Omental fat pad (tissue), 3 donors: ENCODE measurements at regions not wholly inside any gene's neighbourhood (a gene's known extent, or its start where the extent isn't known, plus 50 kb on each side); places are given as distances from the start of the nearest gene placed in this dataset.

Source experiments
- ATAC-seq: fragments of 150-250 bp; one replicate; pipeline ENCODE4 v1.9.1; 2016; ENCODE audit warnings: mild to moderate bottlenecking, moderate library complexity; ENCODE audit not compliant: low FRiP score
- DNase-seq: peaks from one replicate; pipeline ENCODE4 v3.0.0-alpha.2; 2019; ENCODE audit warnings: low spot score
- TF ChIP-seq, protein P1 (sequence below), 3 donors: fragments of 450-650 bp; IDR thresholded peaks; one replicate each; pipeline ENCODE4 v1.5.1; 2016 to 2017; ENCODE audit warnings: antibody characterized with exemption in 3 of 3, mild to moderate bottlenecking in 3 of 3, moderate library complexity in 2 of 3

- no peak for ATAC-seq
- TF ChIP-seq, protein P1, sequence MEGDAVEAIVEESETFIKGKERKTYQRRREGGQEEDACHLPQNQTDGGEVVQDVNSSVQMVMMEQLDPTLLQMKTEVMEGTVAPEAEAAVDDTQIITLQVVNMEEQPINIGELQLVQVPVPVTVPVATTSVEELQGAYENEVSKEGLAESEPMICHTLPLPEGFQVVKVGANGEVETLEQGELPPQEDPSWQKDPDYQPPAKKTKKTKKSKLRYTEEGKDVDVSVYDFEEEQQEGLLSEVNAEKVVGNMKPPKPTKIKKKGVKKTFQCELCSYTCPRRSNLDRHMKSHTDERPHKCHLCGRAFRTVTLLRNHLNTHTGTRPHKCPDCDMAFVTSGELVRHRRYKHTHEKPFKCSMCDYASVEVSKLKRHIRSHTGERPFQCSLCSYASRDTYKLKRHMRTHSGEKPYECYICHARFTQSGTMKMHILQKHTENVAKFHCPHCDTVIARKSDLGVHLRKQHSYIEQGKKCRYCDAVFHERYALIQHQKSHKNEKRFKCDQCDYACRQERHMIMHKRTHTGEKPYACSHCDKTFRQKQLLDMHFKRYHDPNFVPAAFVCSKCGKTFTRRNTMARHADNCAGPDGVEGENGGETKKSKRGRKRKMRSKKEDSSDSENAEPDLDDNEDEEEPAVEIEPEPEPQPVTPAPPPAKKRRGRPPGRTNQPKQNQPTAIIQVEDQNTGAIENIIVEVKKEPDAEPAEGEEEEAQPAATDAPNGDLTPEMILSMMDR (IDR thresholded peaks at IDR 0.05), result no peak
- no peak for DNase-seq
These were observed 60.2 kb upstream of the STEAP4 start for GRCh38 chr7:88366845-88367244.

GRCh38 chr7:88363869-88364268 is 57.2 kb upstream of the STEAP4 start:
- TF ChIP-seq, protein P1 (IDR thresholded peaks at IDR 0.05), result no peak
- ATAC-seq (no peak), DNase-seq (no peak)

DNA sequence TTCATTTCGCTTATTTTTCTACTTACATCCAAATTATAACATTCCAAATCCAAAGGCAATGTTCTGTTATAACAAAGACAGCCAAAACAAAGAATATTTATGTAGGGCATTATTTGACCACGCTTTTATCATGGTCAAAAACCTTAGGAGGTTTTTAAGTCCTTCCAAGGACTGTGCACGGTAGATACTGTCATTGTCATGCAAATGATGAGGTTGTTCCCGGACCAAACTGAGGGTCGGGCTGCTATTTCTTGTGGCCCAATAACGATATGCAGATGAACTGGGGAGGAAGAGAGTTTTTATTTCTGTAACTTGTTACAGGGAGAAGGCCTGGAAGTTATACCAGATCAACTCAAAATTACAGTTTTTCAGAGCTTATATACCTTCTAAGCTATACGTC is 56.6 kb upstream of the STEAP4 start:
- DNase-seq (no peak), ATAC-seq (no peak)
- TF ChIP-seq, protein P1 (IDR thresholded peaks at IDR 0.05), result no peak

DNA sequence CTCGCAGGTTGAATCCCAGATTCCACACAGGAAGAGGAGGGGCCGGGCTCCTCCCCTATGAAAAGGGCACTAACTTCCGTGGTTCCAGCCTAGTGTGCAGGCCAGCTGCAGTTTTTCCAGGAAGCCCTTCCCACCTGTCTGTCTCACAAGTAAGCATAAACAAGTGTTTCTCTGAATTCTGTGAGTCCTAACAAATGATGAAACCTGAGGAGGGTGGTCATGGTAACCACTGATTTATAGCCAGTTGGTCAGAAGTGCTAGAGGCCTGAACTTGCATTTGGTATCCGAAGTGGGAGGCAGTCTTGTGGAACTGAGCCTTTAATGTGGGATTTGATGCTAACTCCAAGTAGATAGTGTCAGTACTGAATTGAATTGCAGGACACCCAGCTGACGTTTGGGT is 54.7 kb upstream of the STEAP4 start:
- TF ChIP-seq, protein P1 (IDR thresholded peaks at IDR 0.05), result no peak
- ATAC-seq (no peak), DNase-seq (no peak)

DNA sequence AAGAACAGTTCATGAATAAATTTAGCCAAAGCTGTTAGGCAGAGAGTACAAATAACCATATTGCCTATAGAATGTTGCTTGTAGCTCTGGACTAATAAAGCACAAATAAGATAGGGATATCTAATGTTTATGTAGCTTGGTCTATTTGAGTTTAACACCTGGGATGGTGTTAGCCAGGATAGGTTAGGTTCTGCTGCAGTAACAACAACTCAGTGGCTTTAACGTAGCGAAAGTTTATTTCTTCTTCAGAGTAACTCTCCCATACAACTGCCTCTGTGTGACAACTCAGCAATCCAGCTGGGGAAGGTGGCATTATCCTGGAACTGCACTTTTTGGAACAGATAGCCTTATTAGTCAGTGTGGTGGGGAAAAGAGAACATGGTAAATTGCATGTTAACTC is 52.2 kb upstream of the STEAP4 start:
- no peak for ATAC-seq
- no peak for DNase-seq
- TF ChIP-seq, protein P1 (IDR thresholded peaks at IDR 0.05), result no peak

DNA sequence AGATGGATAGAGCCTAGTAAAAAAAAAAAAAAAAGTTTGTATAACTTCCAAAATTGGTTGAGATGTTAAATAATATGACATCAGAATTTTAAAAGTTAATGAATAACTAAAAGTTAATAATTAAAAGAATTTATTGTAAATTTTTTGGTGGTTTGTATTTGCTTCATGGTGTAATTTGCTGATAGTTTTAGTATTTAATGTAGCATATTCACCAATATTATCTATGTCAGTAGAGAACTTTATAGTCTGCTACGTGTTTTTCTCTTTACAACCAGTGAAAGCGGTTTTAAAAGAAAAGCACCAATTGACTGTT is 51.8 kb upstream of the STEAP4 start:
- TF ChIP-seq, protein P1 (IDR thresholded peaks at IDR 0.05), result no peak
- DNase-seq (no peak), ATAC-seq (no peak)

DNA sequence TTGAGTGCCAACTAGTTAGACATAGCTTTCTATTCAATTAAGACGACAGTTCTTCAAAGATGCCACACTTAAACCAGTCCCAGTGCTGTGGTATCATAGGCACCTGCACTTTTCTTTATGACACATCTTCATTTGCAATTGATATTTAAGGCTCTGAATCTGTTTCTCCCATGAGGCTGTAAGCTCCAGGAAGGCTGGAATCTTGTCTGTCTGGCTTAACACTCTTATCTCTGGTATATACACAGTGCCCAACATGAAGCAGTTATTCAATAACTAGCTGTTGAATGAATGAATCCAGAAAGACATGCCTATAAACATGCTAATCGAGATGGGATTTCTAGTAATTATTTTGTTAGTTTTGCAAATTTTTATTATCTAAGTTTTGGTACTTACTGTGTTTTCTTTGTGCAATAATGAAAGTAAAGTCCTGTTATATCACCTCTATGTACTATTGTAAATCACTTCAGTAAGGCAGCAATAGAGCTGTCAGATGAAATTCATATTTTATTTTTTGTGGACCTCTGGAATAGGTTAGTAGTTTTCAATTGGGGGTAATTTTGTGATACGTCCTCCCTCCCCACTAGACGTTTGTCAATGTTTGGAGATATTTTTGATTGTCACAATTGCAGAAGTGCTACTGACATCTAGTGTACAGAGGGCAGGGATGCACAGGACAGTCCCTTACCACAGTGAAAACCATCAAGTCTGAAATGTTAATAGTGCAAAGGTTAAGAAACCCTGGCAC is 51.3 kb upstream of the STEAP4 start:
- TF ChIP-seq, protein P1 (IDR thresholded peaks at IDR 0.05), result no peak
- DNase-seq (no peak), ATAC-seq (no peak)
